ENCODE measurements at regions not wholly inside any gene's neighbourhood (a gene's known extent, or its start where the extent isn't known, plus 50 kb on each side); places are given as distances from the start of the nearest gene placed in this dataset.

GRCh38 chr20:39381595-39381994 is 419.5 kb downstream of the DHX35 start:
- no peak overlapping the region for H3K27ac ChIP-seq
- H3K9me3 ChIP-seq = no peaks in the 10 kb centered on the region
- intact Hi-C loops (cut with DNase I) = no loop called here
- no peak for DNase-seq (ENCODE audit: extremely low spot score in 2 of 2)
- H3K4me1 ChIP-seq = no peaks in the 10 kb centered on the region
- H3K4me3 ChIP-seq = no peak overlapping the region
- TF ChIP-seq POLR2A (IDR thresholded peaks at IDR 0.05) = no peak
- TF ChIP-seq CTCF (IDR thresholded peaks at IDR 0.05) = no peak
- TF ChIP-seq POLR2AphosphoS5 (IDR thresholded peaks at IDR 0.05; ENCODE audit: insufficient read depth in 1 of 2, low read depth in 1 of 2) = no peak
- no peaks in the 10 kb centered on the region for H3K36me3 ChIP-seq
- no peaks in the 10 kb centered on the region for H3K27me3 ChIP-seq

DNA sequence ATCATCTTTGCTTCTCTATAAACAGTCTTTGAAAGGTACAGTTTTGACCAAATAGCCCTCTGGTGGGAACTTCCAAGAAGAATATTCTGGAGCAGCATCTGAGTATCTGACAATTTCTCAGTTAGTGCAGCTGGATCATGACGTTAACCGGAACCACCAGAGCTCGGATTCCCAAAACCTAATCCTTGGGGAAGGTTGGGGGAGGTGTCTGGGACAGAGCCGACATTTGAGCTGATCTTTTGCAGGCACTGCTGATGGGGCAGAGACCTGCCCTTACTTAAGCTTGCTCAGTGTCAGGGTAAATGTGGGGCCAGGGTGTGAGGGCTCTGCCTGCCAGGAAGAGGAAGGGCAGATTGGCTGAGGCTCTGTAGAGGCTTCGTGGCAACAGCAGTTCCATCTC is 416.6 kb downstream of the DHX35 start:
- Histone ChIP-seq H3K27me3 (no peaks in the 10 kb centered on the region), H3K4me3 (no peak overlapping the region), H3K27ac (no peak overlapping the region), H3K36me3 (no peaks in the 10 kb centered on the region), H3K9me3 (no peaks in the 10 kb centered on the region), H3K4me1 (no peaks in the 10 kb centered on the region)
- DNase-seq (ENCODE audit: extremely low spot score in 2 of 2) = no peak
- TF ChIP-seq POLR2A (IDR thresholded peaks at IDR 0.05) (no peak), POLR2AphosphoS5 (IDR thresholded peaks at IDR 0.05; ENCODE audit: insufficient read depth in 1 of 2, low read depth in 1 of 2) (no peak), CTCF (IDR thresholded peaks at IDR 0.05) (no peak)
- intact Hi-C loops (cut with DNase I) = no loop called here

GRCh38 chr20:39376788-39377187 is 414.6 kb downstream of the DHX35 start:
- no peak for TF ChIP-seq POLR2A (IDR thresholded peaks at IDR 0.05)
- TF ChIP-seq POLR2AphosphoS5 (IDR thresholded peaks at IDR 0.05; ENCODE audit: insufficient read depth in 1 of 2, low read depth in 1 of 2) = no peak
- no peak for TF ChIP-seq CTCF (IDR thresholded peaks at IDR 0.05)
- Histone ChIP-seq H3K4me3 (no peak overlapping the region), H3K27me3 (no peaks in the 10 kb centered on the region), H3K36me3 (no peaks in the 10 kb centered on the region), H3K4me1 (no peaks in the 10 kb centered on the region), H3K9me3 (no peaks in the 10 kb centered on the region), H3K27ac (no peak overlapping the region)
- no peak for DNase-seq (ENCODE audit: extremely low spot score in 2 of 2)
- intact Hi-C loops (cut with DNase I) = no loop called here

DNA sequence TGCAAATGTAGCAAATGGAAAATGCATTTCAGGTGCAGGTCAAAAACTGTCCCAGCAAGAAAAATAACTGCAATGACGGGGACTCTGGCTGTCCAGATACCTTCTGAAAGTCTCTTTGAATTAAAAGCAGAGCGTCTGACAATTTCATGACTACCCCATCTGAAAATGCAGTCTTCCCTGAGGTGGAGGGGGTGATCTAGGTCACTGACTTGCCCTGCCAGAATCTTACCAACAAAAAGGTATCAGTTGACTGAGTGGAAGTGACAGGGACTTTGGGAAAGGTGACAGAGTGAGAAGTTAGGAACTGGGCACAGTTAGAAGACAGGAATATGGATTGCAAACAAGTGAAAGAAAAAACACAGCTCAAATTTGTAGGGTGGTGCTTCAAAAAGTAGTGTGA is 402.2 kb downstream of the DHX35 start:
- intact Hi-C loops (cut with DNase I) = no loop called here
- Histone ChIP-seq H3K27ac (no peak overlapping the region), H3K9me3 (no peaks in the 10 kb centered on the region), H3K27me3 (no peaks in the 10 kb centered on the region), H3K4me3 (no peak overlapping the region), H3K36me3 (no peaks in the 10 kb centered on the region), H3K4me1 (no peaks in the 10 kb centered on the region)
- DNase-seq (ENCODE audit: extremely low spot score in 2 of 2) = no peak
- TF ChIP-seq POLR2AphosphoS5 (IDR thresholded peaks at IDR 0.05; ENCODE audit: insufficient read depth in 1 of 2, low read depth in 1 of 2) (no peak), POLR2A (IDR thresholded peaks at IDR 0.05) (no peak), CTCF (IDR thresholded peaks at IDR 0.05) (no peak)

- no peak for TF ChIP-seq POLR2A (IDR thresholded peaks at IDR 0.05)
- TF ChIP-seq CTCF (IDR thresholded peaks at IDR 0.05) = no peak
- TF ChIP-seq POLR2AphosphoS5 (IDR thresholded peaks at IDR 0.05; ENCODE audit: insufficient read depth in 1 of 2, low read depth in 1 of 2) = no peak
- no peaks in the 10 kb centered on the region for H3K27me3 ChIP-seq
- no peak for DNase-seq (ENCODE audit: extremely low spot score in 2 of 2)
- no peak overlapping the region for H3K27ac ChIP-seq
- H3K4me1 ChIP-seq = no peaks in the 10 kb centered on the region
- no peak overlapping the region for H3K4me3 ChIP-seq
- H3K9me3 ChIP-seq = no peaks in the 10 kb centered on the region
- H3K36me3 ChIP-seq = no peaks in the 10 kb centered on the region
- intact Hi-C loops (cut with DNase I) = no loop called here
These were observed 398.0 kb downstream of the DHX35 start for GRCh38 chr20:39359981-39360620.
